Hepatocyte (in vitro differentiated cells): ENCODE measurements at regions not wholly inside any gene's neighbourhood (a gene's known extent, or its start where the extent isn't known, plus 50 kb on each side); places are given as distances from the start of the nearest gene placed in this dataset.

Experiments
- CTCF ChIP-seq: fragments of 200-600 bp; sonication (generic); IDR thresholded peaks from 2 replicates; pipeline ENCODE4 v1.5.1; 2016; ENCODE audit warnings: antibody characterized with exemption, mild to moderate bottlenecking; ENCODE audit not compliant: poor library complexity
- EZH2 ChIP-seq: fragments of 200-600 bp; sonication (generic); IDR thresholded peaks from 2 replicates; pipeline ENCODE4 v1.6.1; 2016; ENCODE audit warnings: antibody characterized with exemption, mild to moderate bottlenecking, borderline replicate concordance

- no peak for TF ChIP-seq CTCF
- no peak for TF ChIP-seq EZH2
These were observed 237.6 kb downstream of the TDRD15 start for GRCh38 chr2:21361384-21361783.
